GM21786 (cell line): ENCODE measurements at regions not wholly inside any gene's neighbourhood (a gene's known extent, or its start where the extent isn't known, plus 50 kb on each side); places are given as distances from the start of the nearest gene placed in this dataset.

Source experiments
- ATAC-seq: cut with Tn5 transposase; IDR thresholded peaks from one replicate; pipeline ENCODE4 v1.9.1; 2021; ENCODE audit not compliant: unreplicated experiment

- no peak for ATAC-seq
These were observed 91.7 kb downstream of the ERMARD start for GRCh38 chr6:169843110-169843509.

- no peak for ATAC-seq
These were observed 90.6 kb downstream of the ERMARD start for GRCh38 chr6:169841907-169842606.

GRCh38 chr6:169841251-169841650 lies 89.8 kb downstream of the ERMARD start:
- ATAC-seq: no peak

GRCh38 chr6:169839898-169840631 lies 88.6 kb downstream of the ERMARD start:
- no peak for ATAC-seq

GRCh38 chr6:169839493-169839892 lies 88.1 kb downstream of the ERMARD start:
- ATAC-seq: no peak

- ATAC-seq: no peak
These were observed 87.6 kb downstream of the ERMARD start for GRCh38 chr6:169839029-169839481.

GRCh38 chr6:169838346-169839028 lies 87.1 kb downstream of the ERMARD start:
- ATAC-seq: no peak

GRCh38 chr6:169837529-169838250 lies 86.3 kb downstream of the ERMARD start:
- ATAC-seq: no peak

GRCh38 chr6:169833258-169833794 lies 81.9 kb downstream of the ERMARD start:
- no peak for ATAC-seq

GRCh38 chr6:169832247-169832948 lies 81.0 kb downstream of the ERMARD start:
- no peak for ATAC-seq

- peak; percentile 68 for ATAC-seq
These were observed 80.2 kb downstream of the ERMARD start for GRCh38 chr6:169831450-169832246.
